ENCODE measurements at regions not wholly inside any gene's neighbourhood (a gene's known extent, or its start where the extent isn't known, plus 50 kb on each side); places are given as distances from the start of the nearest gene placed in this dataset.

GRCh38 chr11:127644366-127644765, 643.8 kb upstream of the KIRREL3 start:
- no peak for DNase-seq (ENCODE audit: low read depth, low spot score)
- no peak overlapping the region for H3K27ac ChIP-seq

- H3K27ac ChIP-seq = no peak overlapping the region
- DNase-seq (ENCODE audit: low read depth, low spot score) = no peak
Measured at GRCh38 chr11:127643268-127644058, 642.9 kb upstream of the KIRREL3 start.

- DNase-seq (ENCODE audit: low read depth, low spot score) = no peak
- H3K27ac ChIP-seq = no peak overlapping the region
Measured at GRCh38 chr11:127640561-127641451, 640.2 kb upstream of the KIRREL3 start.

- DNase-seq (ENCODE audit: low read depth, low spot score) = no peak
- no peak overlapping the region for H3K27ac ChIP-seq
Measured at GRCh38 chr11:127639916-127640315, 639.3 kb upstream of the KIRREL3 start.

GRCh38 chr11:127632976-127633680, 632.6 kb upstream of the KIRREL3 start:
- no peak for DNase-seq (ENCODE audit: low read depth, low spot score)
- H3K27ac ChIP-seq = no peak overlapping the region

GRCh38 chr11:127632546-127632945, 632.0 kb upstream of the KIRREL3 start:
- H3K27ac ChIP-seq = no peak overlapping the region
- DNase-seq (ENCODE audit: low read depth, low spot score) = no peak

GRCh38 chr11:127631974-127632373, 631.4 kb upstream of the KIRREL3 start:
- no peak for DNase-seq (ENCODE audit: low read depth, low spot score)
- no peak overlapping the region for H3K27ac ChIP-seq

- DNase-seq (ENCODE audit: low read depth, low spot score) = no peak
- H3K27ac ChIP-seq = no peak overlapping the region
Measured at GRCh38 chr11:127629200-127629599, 628.6 kb upstream of the KIRREL3 start.

- no peak for DNase-seq (ENCODE audit: low read depth, low spot score)
- H3K27ac ChIP-seq = no peak overlapping the region
Measured at GRCh38 chr11:127628458-127628785, 627.9 kb upstream of the KIRREL3 start.

GRCh38 chr11:127627629-127628457, 627.3 kb upstream of the KIRREL3 start:
- DNase-seq (ENCODE audit: low read depth, low spot score) = no peak
- H3K27ac ChIP-seq = no peak overlapping the region

- no peak for DNase-seq (ENCODE audit: low read depth, low spot score)
- H3K27ac ChIP-seq = no peak overlapping the region
Measured at GRCh38 chr11:127627204-127627603, 626.6 kb upstream of the KIRREL3 start.

GRCh38 chr11:127625402-127625801, 624.8 kb upstream of the KIRREL3 start:
- DNase-seq (ENCODE audit: low read depth, low spot score) = no peak
- no peak overlapping the region for H3K27ac ChIP-seq

GRCh38 chr11:127624306-127624856, 623.8 kb upstream of the KIRREL3 start:
- no peak overlapping the region for H3K27ac ChIP-seq
- no peak for DNase-seq (ENCODE audit: low read depth, low spot score)

GRCh38 chr11:127622686-127623085, 622.1 kb upstream of the KIRREL3 start:
- no peak overlapping the region for H3K27ac ChIP-seq
- no peak for DNase-seq (ENCODE audit: low read depth, low spot score)

- no peak overlapping the region for H3K27ac ChIP-seq
- no peak for DNase-seq (ENCODE audit: low read depth, low spot score)
Measured at GRCh38 chr11:127620671-127621070, 620.1 kb upstream of the KIRREL3 start.

- no peak overlapping the region for H3K27ac ChIP-seq
- DNase-seq (ENCODE audit: low read depth, low spot score) = no peak
Measured at GRCh38 chr11:127619946-127620345, 619.4 kb upstream of the KIRREL3 start.

GRCh38 chr11:127618721-127619120, 618.2 kb upstream of the KIRREL3 start:
- no peak for DNase-seq (ENCODE audit: low read depth, low spot score)

GRCh38 chr11:127616158-127616557, 615.6 kb upstream of the KIRREL3 start:
- no peak for DNase-seq (ENCODE audit: low read depth, low spot score)
- no peak overlapping the region for H3K27ac ChIP-seq

More at GRCh38 chr11:127618721-127619120, 618.2 kb upstream of the KIRREL3 start:
- H3K27ac ChIP-seq = no peak overlapping the region

- no peak for DNase-seq (ENCODE audit: low read depth, low spot score)
- H3K27ac ChIP-seq = no peak overlapping the region
Measured at GRCh38 chr11:127612607-127613006, 612.0 kb upstream of the KIRREL3 start.

Measured in epithelial cell of prostate (primary cell).